ENCODE measurements at regions not wholly inside any gene's neighbourhood (a gene's known extent, or its start where the extent isn't known, plus 50 kb on each side); places are given as distances from the start of the nearest gene placed in this dataset.

DNA sequence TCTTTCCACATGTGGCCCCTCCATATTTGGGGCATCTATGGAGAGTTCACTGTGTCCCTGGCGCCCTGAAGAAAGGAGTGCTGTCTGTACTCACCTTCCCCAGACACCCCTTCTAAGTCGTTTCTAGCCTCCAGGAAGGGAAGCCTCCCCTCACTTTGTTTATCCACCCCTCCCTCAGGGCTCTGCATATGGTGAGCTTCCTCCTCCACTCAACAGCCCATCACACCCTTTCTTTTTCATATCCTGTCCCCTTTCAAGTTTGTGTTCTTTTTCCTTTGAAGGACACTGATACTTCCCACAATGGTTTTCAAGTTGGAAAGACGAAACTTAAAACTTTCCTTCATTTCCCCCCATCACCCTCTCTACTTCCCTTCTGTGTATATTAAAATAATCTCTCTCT is 291.4 kb upstream of the POU3F3 start:
- H3K36me3 ChIP-seq (ENCODE audit: insufficient read depth, low read length), result no peaks in the 10 kb centered on the region
- H2AFZ ChIP-seq (ENCODE audit: low read depth, low read length), result no peak overlapping the region
- no peaks in the 10 kb centered on the region for H4K20me1 ChIP-seq (ENCODE audit: insufficient read depth, low read length)
- H3K4me2 ChIP-seq (ENCODE audit: insufficient read depth, low read length), result no peak overlapping the region
- TF ChIP-seq EZH2 (IDR thresholded peaks at IDR 0.05; ENCODE audit: borderline replicate concordance, low read depth, low read length, severe bottlenecking) (no peak), CTCF (IDR thresholded peaks at IDR 0.05; ENCODE audit: borderline replicate concordance, extremely low read depth, low read length, poor library complexity, severe bottlenecking) (no peak)
- H3K79me2 ChIP-seq (ENCODE audit: insufficient read depth, low read length), result no peaks in the 10 kb centered on the region
- H3K9me3 ChIP-seq (ENCODE audit: insufficient read depth, low read length, severe bottlenecking), result no peaks in the 10 kb centered on the region
- H3K4me1 ChIP-seq (ENCODE audit: insufficient read depth, low read length), result no peaks in the 10 kb centered on the region
- ATAC-seq (ENCODE audit: insufficient read depth, low read depth) (no peak), DNase-seq (no peak)
- no peak overlapping the region for H3K27ac ChIP-seq (ENCODE audit: low read length)
- H3K4me3 ChIP-seq (ENCODE audit: low read depth in 1 of 2, low read length in 2 of 2), result no peak overlapping the region
- no peaks in the 10 kb centered on the region for H3K27me3 ChIP-seq (ENCODE audit: insufficient read depth, low read length, poor library complexity)
- H3K9ac ChIP-seq (ENCODE audit: low read depth, low read length), result no peak overlapping the region

- Histone ChIP-seq H3K4me1 (ENCODE audit: insufficient read depth, low read length) (no peaks in the 10 kb centered on the region), H3K36me3 (ENCODE audit: insufficient read depth, low read length) (no peaks in the 10 kb centered on the region), H3K9me3 (ENCODE audit: insufficient read depth, low read length, severe bottlenecking) (no peaks in the 10 kb centered on the region), H3K27me3 (ENCODE audit: insufficient read depth, low read length, poor library complexity) (no peaks in the 10 kb centered on the region), H3K27ac (ENCODE audit: low read length) (no peak overlapping the region), H3K79me2 (ENCODE audit: insufficient read depth, low read length) (no peaks in the 10 kb centered on the region), H4K20me1 (ENCODE audit: insufficient read depth, low read length) (no peaks in the 10 kb centered on the region), H3K4me3 (ENCODE audit: low read depth in 1 of 2, low read length in 2 of 2) (no peak overlapping the region), H3K4me2 (ENCODE audit: insufficient read depth, low read length) (no peak overlapping the region), H3K9ac (ENCODE audit: low read depth, low read length) (no peak overlapping the region), H2AFZ (ENCODE audit: low read depth, low read length) (no peak overlapping the region)
- TF ChIP-seq CTCF (IDR thresholded peaks at IDR 0.05; ENCODE audit: borderline replicate concordance, extremely low read depth, low read length, poor library complexity, severe bottlenecking), result no peak
- TF ChIP-seq EZH2 (IDR thresholded peaks at IDR 0.05; ENCODE audit: borderline replicate concordance, low read depth, low read length, severe bottlenecking), result no peak
- no peak for ATAC-seq (ENCODE audit: insufficient read depth, low read depth)
- DNase-seq, result no peak
Measured at GRCh38 chr2:104563398-104563996, 290.4 kb upstream of the POU3F3 start.

GRCh38 chr2:104568247-104568646 is 285.7 kb upstream of the POU3F3 start:
- H3K9me3 ChIP-seq (ENCODE audit: insufficient read depth, low read length, severe bottlenecking), result no peaks in the 10 kb centered on the region
- H3K9ac ChIP-seq (ENCODE audit: low read depth, low read length), result no peak overlapping the region
- H2AFZ ChIP-seq (ENCODE audit: low read depth, low read length), result no peak overlapping the region
- H3K4me1 ChIP-seq (ENCODE audit: insufficient read depth, low read length), result no peaks in the 10 kb centered on the region
- H3K27me3 ChIP-seq (ENCODE audit: insufficient read depth, low read length, poor library complexity), result no peaks in the 10 kb centered on the region
- H3K79me2 ChIP-seq (ENCODE audit: insufficient read depth, low read length), result no peaks in the 10 kb centered on the region
- no peak for TF ChIP-seq CTCF (IDR thresholded peaks at IDR 0.05; ENCODE audit: borderline replicate concordance, extremely low read depth, low read length, poor library complexity, severe bottlenecking)
- TF ChIP-seq EZH2 (IDR thresholded peaks at IDR 0.05; ENCODE audit: borderline replicate concordance, low read depth, low read length, severe bottlenecking), result no peak
- no peak overlapping the region for H3K4me3 ChIP-seq (ENCODE audit: low read depth in 1 of 2, low read length in 2 of 2)
- H4K20me1 ChIP-seq (ENCODE audit: insufficient read depth, low read length), result no peaks in the 10 kb centered on the region
- DNase-seq (no peak), ATAC-seq (ENCODE audit: insufficient read depth, low read depth) (no peak)
- H3K27ac ChIP-seq (ENCODE audit: low read length), result no peak overlapping the region
- no peaks in the 10 kb centered on the region for H3K36me3 ChIP-seq (ENCODE audit: insufficient read depth, low read length)
- no peak overlapping the region for H3K4me2 ChIP-seq (ENCODE audit: insufficient read depth, low read length)

DNA sequence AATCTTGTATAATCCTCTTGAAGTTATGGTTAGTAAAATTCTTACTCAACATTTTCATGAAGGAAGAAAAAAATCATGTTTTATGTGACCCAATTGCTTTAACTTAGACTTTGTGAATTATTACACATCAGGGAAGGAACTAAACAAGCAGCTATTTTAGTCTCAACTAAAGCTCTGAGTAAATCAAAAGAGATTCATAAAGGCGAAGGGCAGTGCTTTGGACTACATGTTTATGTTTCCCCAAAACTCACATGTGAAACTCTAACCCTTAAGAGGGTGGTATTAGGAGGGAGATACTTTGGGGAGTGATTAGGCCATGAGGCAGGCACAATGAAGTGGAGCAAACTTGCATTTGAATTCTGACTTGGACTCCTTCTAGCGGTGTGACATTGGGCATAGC is 283.7 kb upstream of the POU3F3 start:
- Histone ChIP-seq H3K4me1 (ENCODE audit: insufficient read depth, low read length) (no peaks in the 10 kb centered on the region), H3K27me3 (ENCODE audit: insufficient read depth, low read length, poor library complexity) (no peaks in the 10 kb centered on the region), H3K9me3 (ENCODE audit: insufficient read depth, low read length, severe bottlenecking) (no peaks in the 10 kb centered on the region), H4K20me1 (ENCODE audit: insufficient read depth, low read length) (no peaks in the 10 kb centered on the region), H2AFZ (ENCODE audit: low read depth, low read length) (no peak overlapping the region), H3K36me3 (ENCODE audit: insufficient read depth, low read length) (no peaks in the 10 kb centered on the region), H3K4me3 (ENCODE audit: low read depth in 1 of 2, low read length in 2 of 2) (no peak overlapping the region), H3K9ac (ENCODE audit: low read depth, low read length) (no peak overlapping the region), H3K4me2 (ENCODE audit: insufficient read depth, low read length) (no peak overlapping the region), H3K27ac (ENCODE audit: low read length) (no peak overlapping the region), H3K79me2 (ENCODE audit: insufficient read depth, low read length) (no peaks in the 10 kb centered on the region)
- DNase-seq (no peak), ATAC-seq (ENCODE audit: insufficient read depth, low read depth) (no peak)
- TF ChIP-seq CTCF (IDR thresholded peaks at IDR 0.05; ENCODE audit: borderline replicate concordance, extremely low read depth, low read length, poor library complexity, severe bottlenecking) (no peak), EZH2 (IDR thresholded peaks at IDR 0.05; ENCODE audit: borderline replicate concordance, low read depth, low read length, severe bottlenecking) (no peak)
